Heart left ventricle (tissue), 13 donors: ENCODE measurements at regions not wholly inside any gene's neighbourhood (a gene's known extent, or its start where the extent isn't known, plus 50 kb on each side); places are given as distances from the start of the nearest gene placed in this dataset.

Experiments used
- POLR2A ChIP-seq, 2 donors: fragments of 450-650 bp; IDR thresholded peaks; one replicate each; pipeline ENCODE4 v1.6.1; 2017; ENCODE audit warnings: antibody characterized with exemption in 2 of 2, mild to moderate bottlenecking in 2 of 2, moderate library complexity in 2 of 2
- TF ChIP-seq, protein P1 (sequence below), 12 donors: fragments of 200-600 bp; sonication (generic) in 4 of 12; IDR thresholded peaks; one replicate each; pipeline versions ENCODE4 v1.5.0 to v1.8.0; 2018 to 2022; ENCODE audit warnings: antibody characterized with exemption in 12 of 12, mild to moderate bottlenecking in 5 of 12
- donor health status: ischemic (EF 13 %, LVEDD 7.1; RV severe dilation, severe dysfunction).
- donor health status: DM: no; HTN: yes; CAD: no.
- donor health status: DM: no; HTN: no; CAD: no.
- donor health status: ischemic (EF 25% LVEDD 6.9; RV normal size, moderate dysfunction).
- donor health status: ischemic (EF 25% LVEDD 5.7; RV mildly dilated, moderate dysfunction).
- donor health status: ischemic (EF 35%, LVEDD 5.7; RV mildly dilated, moderate dysfunction).
- donor health status: nonischemic (EF 11% LVEDD 7.7; RV severe dilation, severe dysfunction).
- donor health status: DM: yes; HTN: yes; CAD: no.
- donor health status: PGD.
- donor health status: ischemic (EF 29% LVEDD 5.4; RV normal size, mild dysfunction).
- donor health status: nonischemic (EF 23%, LVEDD 6.1; RV moderate dilation, normal function).

DNA sequence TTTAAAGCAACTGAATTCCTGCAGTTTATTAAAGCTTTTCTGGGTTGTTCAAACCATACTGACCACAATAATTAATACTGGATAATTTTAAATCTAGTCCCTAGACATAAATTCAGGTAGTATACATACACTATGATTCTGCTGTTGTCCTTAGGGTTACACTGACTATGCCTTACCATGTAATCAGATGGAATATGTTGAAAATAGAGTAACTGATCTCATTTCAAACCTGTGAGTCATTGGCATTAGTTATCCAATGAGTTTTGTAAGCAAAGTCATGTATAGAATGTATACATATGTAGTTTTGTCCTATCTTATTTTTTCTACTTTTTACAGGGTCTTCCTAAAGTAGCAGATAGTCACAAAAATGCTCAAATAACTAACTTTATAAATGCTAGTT is 517.1 kb upstream of the CCDC54 start:
- TF ChIP-seq, protein P1, sequence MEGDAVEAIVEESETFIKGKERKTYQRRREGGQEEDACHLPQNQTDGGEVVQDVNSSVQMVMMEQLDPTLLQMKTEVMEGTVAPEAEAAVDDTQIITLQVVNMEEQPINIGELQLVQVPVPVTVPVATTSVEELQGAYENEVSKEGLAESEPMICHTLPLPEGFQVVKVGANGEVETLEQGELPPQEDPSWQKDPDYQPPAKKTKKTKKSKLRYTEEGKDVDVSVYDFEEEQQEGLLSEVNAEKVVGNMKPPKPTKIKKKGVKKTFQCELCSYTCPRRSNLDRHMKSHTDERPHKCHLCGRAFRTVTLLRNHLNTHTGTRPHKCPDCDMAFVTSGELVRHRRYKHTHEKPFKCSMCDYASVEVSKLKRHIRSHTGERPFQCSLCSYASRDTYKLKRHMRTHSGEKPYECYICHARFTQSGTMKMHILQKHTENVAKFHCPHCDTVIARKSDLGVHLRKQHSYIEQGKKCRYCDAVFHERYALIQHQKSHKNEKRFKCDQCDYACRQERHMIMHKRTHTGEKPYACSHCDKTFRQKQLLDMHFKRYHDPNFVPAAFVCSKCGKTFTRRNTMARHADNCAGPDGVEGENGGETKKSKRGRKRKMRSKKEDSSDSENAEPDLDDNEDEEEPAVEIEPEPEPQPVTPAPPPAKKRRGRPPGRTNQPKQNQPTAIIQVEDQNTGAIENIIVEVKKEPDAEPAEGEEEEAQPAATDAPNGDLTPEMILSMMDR (IDR thresholded peaks at IDR 0.05), result no peak
- TF ChIP-seq POLR2A (IDR thresholded peaks at IDR 0.05), result no peak
